Chondrocyte (in vitro differentiated cells): ENCODE measurements at regions not wholly inside any gene's neighbourhood (a gene's known extent, or its start where the extent isn't known, plus 50 kb on each side); places are given as distances from the start of the nearest gene placed in this dataset.
"Not testable (repeated sequence)": the region's sequence is repeated elsewhere in the genome, so short reads cannot be mapped to it uniquely, and the experiment has no call there.

Experiments
- DNase-seq: peaks from one replicate; pipeline ENCODE4 v3.0.0; 2021; ENCODE audit warnings: mixed read lengths, low spot score
- H3K27ac Mint-ChIP-seq: one replicate; pipeline ENCODE4 v1.8.0; 2021; ENCODE audit warnings: mild to moderate bottlenecking, moderate library complexity, mixed read lengths; ENCODE audit not compliant: unreplicated experiment
- H3K27me3 Mint-ChIP-seq: 2 replicates; pipeline ENCODE4 v1.8.0; 2021; ENCODE audit warnings: low read depth, mixed read lengths
- H3K36me3 Mint-ChIP-seq: 2 replicates; pipeline ENCODE4 v1.8.0; 2021; ENCODE audit warnings: low read depth, mixed read lengths
- H3K4me1 Mint-ChIP-seq: 2 replicates; pipeline ENCODE4 v1.8.0; 2021; ENCODE audit warnings: low read depth, mild to moderate bottlenecking, mixed read lengths
- H3K4me3 Mint-ChIP-seq: one replicate; pipeline ENCODE4 v1.8.0; 2021; ENCODE audit warnings: mild to moderate bottlenecking, moderate library complexity, mixed read lengths; ENCODE audit not compliant: unreplicated experiment
- H3K9me3 Mint-ChIP-seq: 2 replicates; pipeline ENCODE4 v1.8.0; 2021; ENCODE audit warnings: low read depth, mixed read lengths
- CTCF ChIP-seq: fragments of 200-600 bp; sonication (generic); IDR thresholded peaks from 2 replicates; pipeline ENCODE4 v1.5.0; 2021; ENCODE audit warnings: antibody characterized with exemption, mild to moderate bottlenecking, moderate library complexity

GRCh38 chr1:199245946-199246345, 607.1 kb downstream of the PTPRC start:
- no peak for TF ChIP-seq CTCF
- Mint-ChIP-seq H3K4me1 (no peaks in the 10 kb centered on the region), H3K4me3 (no peak overlapping the region), H3K27me3 (no peaks in the 10 kb centered on the region), H3K9me3 (no peaks in the 10 kb centered on the region), H3K27ac (no peak overlapping the region), H3K36me3 (no peaks in the 10 kb centered on the region)
- DNase-seq, result no peak

GRCh38 chr1:199246716-199247115, 607.9 kb downstream of the PTPRC start:
- H3K4me3 Mint-ChIP-seq, result no peak overlapping the region
- DNase-seq, result no peak
- H3K4me1 Mint-ChIP-seq, result no peaks in the 10 kb centered on the region
- H3K27ac Mint-ChIP-seq, result no peak overlapping the region
- no peaks in the 10 kb centered on the region for H3K36me3 Mint-ChIP-seq
- H3K27me3 Mint-ChIP-seq, result no peaks in the 10 kb centered on the region
- H3K9me3 Mint-ChIP-seq, result no peaks in the 10 kb centered on the region
- TF ChIP-seq CTCF, result no peak

GRCh38 chr1:199247891-199248290, 609.1 kb downstream of the PTPRC start:
- no peaks in the 10 kb centered on the region for H3K36me3 Mint-ChIP-seq
- H3K4me3 Mint-ChIP-seq, result no peak overlapping the region
- no peaks in the 10 kb centered on the region for H3K9me3 Mint-ChIP-seq
- H3K27ac Mint-ChIP-seq, result no peak overlapping the region
- no peaks in the 10 kb centered on the region for H3K4me1 Mint-ChIP-seq
- H3K27me3 Mint-ChIP-seq, result no peaks in the 10 kb centered on the region
- DNase-seq, result no peak
- TF ChIP-seq CTCF, result no peak

- not testable (repeated sequence) for H3K36me3 Mint-ChIP-seq, H3K4me1 Mint-ChIP-seq, H3K27me3 Mint-ChIP-seq, DNase-seq, H3K4me3 Mint-ChIP-seq, H3K27ac Mint-ChIP-seq
- H3K9me3 Mint-ChIP-seq, result peaks cover 47% of the 10 kb centered on the region
These were observed 615.2 kb downstream of the PTPRC start for GRCh38 chr1:199254040-199254439.

GRCh38 chr1:199261328-199261727, 622.5 kb downstream of the PTPRC start:
- Mint-ChIP-seq H3K9me3 (peaks cover 18% of the 10 kb centered on the region), H3K36me3 (peaks cover 1% of the 10 kb centered on the region), H3K4me3 (no peak overlapping the region), H3K4me1 (no peaks in the 10 kb centered on the region), H3K27ac (no peak overlapping the region), H3K27me3 (no peaks in the 10 kb centered on the region)
- DNase-seq, result no peak
- no peak for TF ChIP-seq CTCF

GRCh38 chr1:199264283-199264682, 625.4 kb downstream of the PTPRC start:
- DNase-seq, result no peak
- TF ChIP-seq CTCF, result no peak
- Mint-ChIP-seq H3K4me1 (peaks cover 2% of the 10 kb centered on the region), H3K4me3 (no peak overlapping the region), H3K27me3 (no peaks in the 10 kb centered on the region), H3K27ac (no peak overlapping the region), H3K36me3 (peaks cover 2% of the 10 kb centered on the region), H3K9me3 (no peaks in the 10 kb centered on the region)
